ENCODE measurements at regions not wholly inside any gene's neighbourhood (a gene's known extent, or its start where the extent isn't known, plus 50 kb on each side); places are given as distances from the start of the nearest gene placed in this dataset.

DNA sequence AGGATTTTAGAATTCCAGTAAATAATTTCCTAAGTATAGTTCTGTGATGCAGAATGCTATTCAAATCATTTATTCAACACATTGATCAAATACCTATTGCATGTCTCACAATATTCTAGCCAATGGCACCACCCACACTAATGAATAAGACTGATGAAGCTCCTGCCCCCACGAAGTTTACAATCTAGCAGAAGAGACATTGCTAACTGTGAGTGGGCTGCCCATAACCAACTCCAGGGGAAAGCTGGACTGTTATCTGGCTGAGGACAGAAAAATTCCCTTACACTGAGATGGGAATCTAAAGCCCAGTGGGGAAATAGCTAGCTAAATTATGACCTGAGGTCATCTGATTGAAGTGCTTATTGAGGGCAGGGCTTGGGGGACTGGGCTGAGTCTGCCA is 128.8 kb upstream of the LYZL2 start:
- Histone ChIP-seq H3K9me3 (no peaks in the 10 kb centered on the region), H3K4me1 (peaks cover 0 to 35% (median 13%) of the 10 kb centered on the region in 4 donors), H3K27ac (peak overlapping the region in 2 of 4 donors; percentile 73 to 87), H3K27me3 (no peaks in the 10 kb centered on the region), H3K36me3 (no peaks in the 10 kb centered on the region), H3K4me3 (no peak overlapping the region)
- intact Hi-C loops (cut with DNase I) = no loop called here
- DNase-seq = no peak
- WGBS, 2 donors = 59 to 72% methylated on average over 1 of the region's 1 CpG
- TF ChIP-seq POLR2AphosphoS5 (IDR thresholded peaks at IDR 0.05) = no peak
- no peak for TF ChIP-seq EP300 (IDR thresholded peaks at IDR 0.05)
- TF ChIP-seq POLR2A (IDR thresholded peaks at IDR 0.05) = no peak
- TF ChIP-seq, protein P1, sequence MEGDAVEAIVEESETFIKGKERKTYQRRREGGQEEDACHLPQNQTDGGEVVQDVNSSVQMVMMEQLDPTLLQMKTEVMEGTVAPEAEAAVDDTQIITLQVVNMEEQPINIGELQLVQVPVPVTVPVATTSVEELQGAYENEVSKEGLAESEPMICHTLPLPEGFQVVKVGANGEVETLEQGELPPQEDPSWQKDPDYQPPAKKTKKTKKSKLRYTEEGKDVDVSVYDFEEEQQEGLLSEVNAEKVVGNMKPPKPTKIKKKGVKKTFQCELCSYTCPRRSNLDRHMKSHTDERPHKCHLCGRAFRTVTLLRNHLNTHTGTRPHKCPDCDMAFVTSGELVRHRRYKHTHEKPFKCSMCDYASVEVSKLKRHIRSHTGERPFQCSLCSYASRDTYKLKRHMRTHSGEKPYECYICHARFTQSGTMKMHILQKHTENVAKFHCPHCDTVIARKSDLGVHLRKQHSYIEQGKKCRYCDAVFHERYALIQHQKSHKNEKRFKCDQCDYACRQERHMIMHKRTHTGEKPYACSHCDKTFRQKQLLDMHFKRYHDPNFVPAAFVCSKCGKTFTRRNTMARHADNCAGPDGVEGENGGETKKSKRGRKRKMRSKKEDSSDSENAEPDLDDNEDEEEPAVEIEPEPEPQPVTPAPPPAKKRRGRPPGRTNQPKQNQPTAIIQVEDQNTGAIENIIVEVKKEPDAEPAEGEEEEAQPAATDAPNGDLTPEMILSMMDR (IDR thresholded peaks at IDR 0.05) = no peak

DNA sequence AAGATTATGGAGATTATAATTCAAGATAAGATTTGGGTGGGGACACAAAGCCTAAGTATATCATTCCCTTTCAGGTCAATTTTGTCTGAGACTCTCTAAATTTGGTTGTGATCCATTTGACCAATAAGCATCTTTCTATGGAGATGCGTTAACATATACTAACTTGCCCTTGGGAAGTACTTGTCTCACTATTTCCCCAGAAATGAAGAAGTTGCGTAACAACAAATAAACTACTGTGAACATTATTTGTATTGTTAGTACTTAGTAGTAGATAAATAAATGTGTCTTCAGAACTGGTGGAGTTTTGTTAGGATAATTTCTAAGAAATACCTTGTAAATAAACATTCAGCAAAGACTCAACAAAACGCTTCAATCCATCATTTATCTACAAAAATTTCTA is 127.3 kb upstream of the LYZL2 start:
- intact Hi-C loops (cut with DNase I) = no loop called here
- H3K4me3 ChIP-seq = no peak overlapping the region
- H3K9me3 ChIP-seq = no peaks in the 10 kb centered on the region
- DNase-seq = no peak
- H3K27ac ChIP-seq = no peak overlapping the region
- TF ChIP-seq POLR2A (IDR thresholded peaks at IDR 0.05) (no peak), POLR2AphosphoS5 (IDR thresholded peaks at IDR 0.05) (no peak), EP300 (IDR thresholded peaks at IDR 0.05) (no peak)
- TF ChIP-seq, protein P1 (IDR thresholded peaks at IDR 0.05) = no peak
- no peaks in the 10 kb centered on the region for H3K36me3 ChIP-seq
- H3K4me1 ChIP-seq = peaks cover 0 to 25% (median 8%) of the 10 kb centered on the region in 4 donors
- WGBS, 2 donors = 93 to 95% methylated on average over 3 of the region's 3 CpGs
- no peaks in the 10 kb centered on the region for H3K27me3 ChIP-seq

DNA sequence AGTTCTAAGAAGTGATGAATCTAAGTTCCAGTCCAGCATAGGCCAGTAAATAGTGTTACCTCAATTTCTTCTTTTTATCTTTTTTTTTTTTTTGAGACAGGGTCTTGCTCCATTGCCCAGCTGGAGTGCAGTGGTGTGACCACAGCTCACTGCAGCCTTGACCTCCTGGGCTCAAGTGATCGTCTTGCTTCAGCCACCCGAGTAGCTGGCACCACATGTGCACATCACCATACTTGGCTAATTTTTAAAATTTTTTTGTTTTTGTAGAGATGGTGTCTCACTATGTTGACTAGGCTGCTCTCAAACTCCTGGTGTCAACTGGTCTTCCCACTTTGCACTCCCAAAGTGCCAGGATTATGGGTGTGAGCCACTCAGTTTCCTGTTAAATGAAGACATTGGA is 126.6 kb upstream of the LYZL2 start:
- Histone ChIP-seq H3K9me3 (no peaks in the 10 kb centered on the region), H3K27ac (peak overlapping the region in 2 of 4 donors; percentile 14 to 54), H3K4me1 (peaks cover 0 to 30% (median 8%) of the 10 kb centered on the region in 4 donors), H3K27me3 (no peaks in the 10 kb centered on the region), H3K4me3 (no peak overlapping the region), H3K36me3 (no peaks in the 10 kb centered on the region)
- 92 to 94% methylated on average over 2 of the region's 2 CpGs for WGBS, 2 donors
- TF ChIP-seq, protein P1 (IDR thresholded peaks at IDR 0.05) = no peak
- no peak for TF ChIP-seq EP300 (IDR thresholded peaks at IDR 0.05)
- TF ChIP-seq POLR2AphosphoS5 (IDR thresholded peaks at IDR 0.05) = no peak
- TF ChIP-seq POLR2A (IDR thresholded peaks at IDR 0.05) = no peak
- intact Hi-C loops (cut with DNase I) = no loop called here
- DNase-seq = no peak

DNA sequence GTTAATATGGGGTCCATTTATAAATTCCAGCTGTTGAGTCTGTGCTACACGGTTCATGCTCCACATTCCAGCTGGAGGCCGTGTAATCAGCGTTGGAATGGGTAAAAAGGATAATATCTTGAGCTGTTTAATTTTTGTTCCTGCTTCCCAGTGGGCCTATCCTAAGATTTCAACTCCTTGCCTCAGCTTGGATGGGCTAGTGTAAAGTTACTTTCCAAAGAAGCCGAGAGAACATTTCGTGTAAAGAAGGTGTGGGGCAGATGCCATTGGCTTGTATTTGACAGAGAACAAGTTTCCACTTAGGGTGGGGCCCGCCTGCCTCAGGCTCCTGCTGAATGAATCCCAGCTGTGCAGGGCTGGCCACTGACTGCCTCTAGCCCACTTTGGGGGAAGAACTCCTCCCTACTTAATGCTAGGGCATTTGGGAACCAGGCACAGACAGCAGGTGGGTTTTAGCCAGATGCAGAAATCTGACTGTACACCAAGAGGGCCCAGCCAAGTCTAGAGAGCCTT is 125.9 kb upstream of the LYZL2 start:
- H3K4me3 ChIP-seq = no peak overlapping the region
- no peaks in the 10 kb centered on the region for H3K27me3 ChIP-seq
- DNase-seq = no peak
- intact Hi-C loops (cut with DNase I) = no loop called here
- H3K36me3 ChIP-seq = no peaks in the 10 kb centered on the region
- WGBS, 2 donors = 72 to 75% methylated on average over 6 of the region's 6 CpGs
- no peak for TF ChIP-seq EP300 (IDR thresholded peaks at IDR 0.05)
- TF ChIP-seq, protein P1 (IDR thresholded peaks at IDR 0.05) = no peak
- H3K9me3 ChIP-seq = no peaks in the 10 kb centered on the region
- H3K27ac ChIP-seq = peak overlapping the region; percentile 21 to 60 (median 50)
- H3K4me1 ChIP-seq = peaks cover 0 to 30% (median 8%) of the 10 kb centered on the region in 4 donors

DNA sequence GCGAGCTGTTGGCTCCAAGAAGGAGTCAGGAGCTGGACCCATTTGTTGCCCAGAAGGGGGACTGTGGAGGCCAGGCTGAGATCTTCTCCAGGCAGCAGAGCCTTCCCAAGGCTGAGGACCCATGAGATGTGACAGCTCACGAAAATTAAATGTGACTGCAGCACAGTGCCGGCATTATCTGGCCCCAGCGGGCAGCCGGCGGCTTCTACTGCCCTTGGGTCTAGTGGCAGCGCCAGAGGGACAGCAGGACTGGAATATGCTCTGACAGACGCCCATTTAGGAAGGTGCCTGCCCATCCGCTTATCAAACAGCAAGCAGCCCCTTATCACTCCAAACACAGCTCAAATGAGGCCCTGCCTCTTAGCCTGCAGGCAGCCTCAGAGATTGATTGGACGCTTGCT is 122.9 kb upstream of the LYZL2 start:
- no peak for DNase-seq
- Histone ChIP-seq H3K9me3 (no peaks in the 10 kb centered on the region), H3K4me3 (no peak overlapping the region), H3K27ac (peak overlapping the region in 2 of 4 donors; percentile 19 to 42), H3K27me3 (no peaks in the 10 kb centered on the region), H3K4me1 (peaks cover 0 to 27% (median 8%) of the 10 kb centered on the region in 4 donors), H3K36me3 (no peaks in the 10 kb centered on the region)
- TF ChIP-seq EP300 (IDR thresholded peaks at IDR 0.05) = no peak
- no peak for TF ChIP-seq POLR2A (IDR thresholded peaks at IDR 0.05)
- no peak for TF ChIP-seq POLR2AphosphoS5 (IDR thresholded peaks at IDR 0.05)
- TF ChIP-seq, protein P1 (IDR thresholded peaks at IDR 0.05) = no peak
- WGBS, 2 donors = 87 to 88% methylated on average over 10 of the region's 10 CpGs
- intact Hi-C loops (cut with DNase I) = no loop called here

All from sigmoid colon (tissue), 6 donors.